GM23338 (cell line): ENCODE measurements at regions not wholly inside any gene's neighbourhood (a gene's known extent, or its start where the extent isn't known, plus 50 kb on each side); places are given as distances from the start of the nearest gene placed in this dataset.

ENCODE experiments used
- ATAC-seq: fragments of 200-7000 bp; cut with Tn5 transposase; 3 replicates; pipeline ENCODE4 v1.9.1; 2020
- DNase-seq: peaks from one replicate; pipeline ENCODE4 v3.0.0-alpha.2; 2015; ENCODE audit warnings: low spot score
- H2AFZ ChIP-seq: fragments of 200-600 bp; sonication (generic); 2 replicates; pipeline ENCODE4 v1.8.0; 2016; ENCODE audit warnings: antibody characterized with exemption, mild to moderate bottlenecking, moderate library complexity
- H3F3A ChIP-seq: fragments of 200-600 bp; sonication (generic); replicated peaks from 2 replicates; pipeline ENCODE4 v1.8.0; 2017; ENCODE audit warnings: antibody characterized with exemption, mixed run types, low read depth
- H3K27ac ChIP-seq: fragments of 200-600 bp; sonication (generic); 2 replicates; pipeline ENCODE4 v1.6.1; 2016; ENCODE audit warnings: low read depth
- H3K27me3 ChIP-seq: fragments of 200-600 bp; sonication (generic); 2 replicates; pipeline ENCODE4 v1.8.0; 2016; ENCODE audit warnings: mild to moderate bottlenecking, mixed run types, moderate library complexity; ENCODE audit not compliant: insufficient read depth
- H3K36me3 ChIP-seq: fragments of 200-600 bp; sonication (generic); 2 replicates; pipeline ENCODE4 v1.8.0; 2016; ENCODE audit warnings: mild to moderate bottlenecking; ENCODE audit not compliant: insufficient read depth
- H3K4me1 ChIP-seq: fragments of 200-600 bp; sonication (generic); 2 replicates; pipeline ENCODE4 v1.8.0; 2016; ENCODE audit warnings: mild to moderate bottlenecking, moderate library complexity; ENCODE audit not compliant: insufficient read depth
- H3K4me2 ChIP-seq: fragments of 200-600 bp; sonication (generic); 2 replicates; pipeline ENCODE4 v1.7.1; 2017; ENCODE audit warnings: mixed run types
- H3K4me3 ChIP-seq: fragments of 200-600 bp; sonication (generic); 2 replicates; pipeline ENCODE4 v1.6.1; 2016; ENCODE audit warnings: mixed run types
- H3K79me2 ChIP-seq: fragments of 200-600 bp; sonication (generic); replicated peaks from 2 replicates; pipeline ENCODE4 v1.8.0; 2017; ENCODE audit warnings: mild to moderate bottlenecking; ENCODE audit not compliant: insufficient read depth
- H3K9me2 ChIP-seq: fragments of 200-600 bp; sonication (generic); 2 replicates; pipeline ENCODE4 v1.8.0; 2017; ENCODE audit not compliant: insufficient read depth
- H4K20me1 ChIP-seq: fragments of 200-600 bp; sonication (generic); replicated peaks from 2 replicates; pipeline ENCODE4 v1.8.0; 2017; ENCODE audit warnings: mild to moderate bottlenecking; ENCODE audit not compliant: insufficient read depth
- H3K27ac Mint-ChIP-seq: 2 replicates; pipeline ENCODE4 v1.8.0; 2020; ENCODE audit warnings: inconsistent platforms, mild to moderate bottlenecking, moderate library complexity, mixed read lengths
- H3K27me3 Mint-ChIP-seq: 3 replicates; pipeline ENCODE4 v1.8.0; 2022; ENCODE audit warnings: low read depth, mild to moderate bottlenecking, moderate library complexity, mixed read lengths, inconsistent platforms; ENCODE audit not compliant: insufficient read depth, poor library complexity
- H3K36me3 Mint-ChIP-seq: 3 replicates; pipeline ENCODE4 v1.8.0; 2021; ENCODE audit warnings: low read depth, mild to moderate bottlenecking, inconsistent platforms, moderate library complexity, mixed read lengths
- H3K4me1 Mint-ChIP-seq: 3 replicates; pipeline ENCODE4 v1.8.0; 2020; ENCODE audit warnings: mild to moderate bottlenecking, inconsistent platforms, mixed read lengths
- H3K4me3 Mint-ChIP-seq: 3 replicates; pipeline ENCODE4 v1.8.0; 2021; ENCODE audit warnings: moderate library complexity, mild to moderate bottlenecking, inconsistent platforms, mixed read lengths
- H3K9me3 Mint-ChIP-seq: 3 replicates; pipeline ENCODE4 v1.8.0; 2020; ENCODE audit warnings: moderate library complexity, mild to moderate bottlenecking, inconsistent platforms, mixed read lengths
- CREB1 ChIP-seq: fragments of 250-450 bp; sonication (Bioruptor Pico); IDR thresholded peaks from 2 replicates; pipeline ENCODE4 v1.5.0; 2020; ENCODE audit warnings: low read depth, mild to moderate bottlenecking, moderate library complexity
- ETS1 ChIP-seq: IDR thresholded peaks from 2 replicates; pipeline ENCODE4 v1.6.1; 2016; ENCODE audit warnings: antibody characterized with exemption
- EZH2 ChIP-seq: fragments of 200-600 bp; sonication (generic); IDR thresholded peaks from one replicate; pipeline ENCODE4 v1.8.0; 2017; ENCODE audit warnings: antibody characterized with exemption, mild to moderate bottlenecking, low read depth; ENCODE audit not compliant: unreplicated experiment
- EZH2phosphoT487 ChIP-seq: fragments of 200-600 bp; sonication (generic); IDR thresholded peaks from one replicate; pipeline ENCODE4 v1.8.1; 2018; ENCODE audit warnings: antibody characterized with exemption; ENCODE audit not compliant: unreplicated experiment
- JUNB ChIP-seq: IDR thresholded peaks from one replicate; pipeline ENCODE4 v1.6.1; 2016; ENCODE audit warnings: antibody characterized with exemption; ENCODE audit not compliant: unreplicated experiment
- NANOG ChIP-seq: IDR thresholded peaks from 2 replicates; pipeline ENCODE4 v1.6.1; 2016; ENCODE audit warnings: antibody characterized with exemption, borderline replicate concordance
- POLR2AphosphoS5 ChIP-seq: IDR thresholded peaks from 2 replicates; pipeline ENCODE4 v1.6.1; 2016; ENCODE audit warnings: antibody characterized with exemption, low read depth
- REST ChIP-seq: IDR thresholded peaks from one replicate; pipeline ENCODE4 v1.6.1; 2018; ENCODE audit warnings: antibody characterized with exemption; ENCODE audit not compliant: unreplicated experiment
- STAT1 ChIP-seq: IDR thresholded peaks from one replicate; pipeline ENCODE4 v1.6.1; 2016; ENCODE audit warnings: antibody characterized with exemption; ENCODE audit not compliant: unreplicated experiment
- ZNF114 ChIP-seq: fragments of 250-450 bp; sonication (Bioruptor Pico); IDR thresholded peaks from 2 replicates; pipeline ENCODE4 v1.5.0; 2020; ENCODE audit warnings: mild to moderate bottlenecking, moderate library complexity
- ZNF331 ChIP-seq: fragments of 250-450 bp; sonication (Bioruptor Pico); IDR thresholded peaks from 2 replicates; pipeline ENCODE4 v1.5.0; 2020; ENCODE audit warnings: low read depth, mild to moderate bottlenecking, moderate library complexity
- TF ChIP-seq, protein P1 (sequence below): fragments of 250-450 bp; sonication (Bioruptor Pico); IDR thresholded peaks from 2 replicates; pipeline ENCODE4 v1.5.0; 2020; ENCODE audit warnings: mild to moderate bottlenecking, moderate library complexity
- TF ChIP-seq, protein P2 (sequence below), 2 experiments: fragments of 200-600 bp in 1 of 2; sonication (generic) in 1 of 2; conservative IDR thresholded peaks; 2 replicates each; pipeline versions ENCODE4 v1.5.1 to v1.6.1; 2016 to 2017; ENCODE audit warnings: antibody characterized with exemption in 2 of 2, low read depth in 2 of 2, mild to moderate bottlenecking in 2 of 2, moderate library complexity in 1 of 2

GRCh38 chr1:14267991-14268390, 330.5 kb upstream of the KAZN start:
- Histone ChIP-seq H3K27ac (no peak overlapping the region), H4K20me1 (no peaks in the 10 kb centered on the region), H3K4me2 (no peak overlapping the region), H3K4me1 (no peaks in the 10 kb centered on the region), H3K4me3 (no peak overlapping the region), H3K36me3 (peaks cover 4% of the 10 kb centered on the region; the same call in 1 of the 2 replicates), H3K9me2 (peaks cover 11% of the 10 kb centered on the region; the same call in 1 of the 2 replicates), H3K79me2 (no peaks in the 10 kb centered on the region), H2AFZ (no peak overlapping the region), H3K27me3 (no peaks in the 10 kb centered on the region), H3F3A (no peaks in the 10 kb centered on the region)
- Mint-ChIP-seq H3K9me3 (peaks cover 6% of the 10 kb centered on the region; the same call in 2 of the 3 replicates), H3K4me1 (peaks cover 4% of the 10 kb centered on the region), H3K27me3 (no peaks in the 10 kb centered on the region), H3K27ac (no peak overlapping the region), H3K36me3 (no peaks in the 10 kb centered on the region), H3K4me3 (no peak overlapping the region)
- no peak for DNase-seq
- no peak for ATAC-seq
- TF ChIP-seq CREB1 = no peak
- no peak for TF ChIP-seq EZH2
- no peak for TF ChIP-seq POLR2AphosphoS5
- TF ChIP-seq, protein P1, sequence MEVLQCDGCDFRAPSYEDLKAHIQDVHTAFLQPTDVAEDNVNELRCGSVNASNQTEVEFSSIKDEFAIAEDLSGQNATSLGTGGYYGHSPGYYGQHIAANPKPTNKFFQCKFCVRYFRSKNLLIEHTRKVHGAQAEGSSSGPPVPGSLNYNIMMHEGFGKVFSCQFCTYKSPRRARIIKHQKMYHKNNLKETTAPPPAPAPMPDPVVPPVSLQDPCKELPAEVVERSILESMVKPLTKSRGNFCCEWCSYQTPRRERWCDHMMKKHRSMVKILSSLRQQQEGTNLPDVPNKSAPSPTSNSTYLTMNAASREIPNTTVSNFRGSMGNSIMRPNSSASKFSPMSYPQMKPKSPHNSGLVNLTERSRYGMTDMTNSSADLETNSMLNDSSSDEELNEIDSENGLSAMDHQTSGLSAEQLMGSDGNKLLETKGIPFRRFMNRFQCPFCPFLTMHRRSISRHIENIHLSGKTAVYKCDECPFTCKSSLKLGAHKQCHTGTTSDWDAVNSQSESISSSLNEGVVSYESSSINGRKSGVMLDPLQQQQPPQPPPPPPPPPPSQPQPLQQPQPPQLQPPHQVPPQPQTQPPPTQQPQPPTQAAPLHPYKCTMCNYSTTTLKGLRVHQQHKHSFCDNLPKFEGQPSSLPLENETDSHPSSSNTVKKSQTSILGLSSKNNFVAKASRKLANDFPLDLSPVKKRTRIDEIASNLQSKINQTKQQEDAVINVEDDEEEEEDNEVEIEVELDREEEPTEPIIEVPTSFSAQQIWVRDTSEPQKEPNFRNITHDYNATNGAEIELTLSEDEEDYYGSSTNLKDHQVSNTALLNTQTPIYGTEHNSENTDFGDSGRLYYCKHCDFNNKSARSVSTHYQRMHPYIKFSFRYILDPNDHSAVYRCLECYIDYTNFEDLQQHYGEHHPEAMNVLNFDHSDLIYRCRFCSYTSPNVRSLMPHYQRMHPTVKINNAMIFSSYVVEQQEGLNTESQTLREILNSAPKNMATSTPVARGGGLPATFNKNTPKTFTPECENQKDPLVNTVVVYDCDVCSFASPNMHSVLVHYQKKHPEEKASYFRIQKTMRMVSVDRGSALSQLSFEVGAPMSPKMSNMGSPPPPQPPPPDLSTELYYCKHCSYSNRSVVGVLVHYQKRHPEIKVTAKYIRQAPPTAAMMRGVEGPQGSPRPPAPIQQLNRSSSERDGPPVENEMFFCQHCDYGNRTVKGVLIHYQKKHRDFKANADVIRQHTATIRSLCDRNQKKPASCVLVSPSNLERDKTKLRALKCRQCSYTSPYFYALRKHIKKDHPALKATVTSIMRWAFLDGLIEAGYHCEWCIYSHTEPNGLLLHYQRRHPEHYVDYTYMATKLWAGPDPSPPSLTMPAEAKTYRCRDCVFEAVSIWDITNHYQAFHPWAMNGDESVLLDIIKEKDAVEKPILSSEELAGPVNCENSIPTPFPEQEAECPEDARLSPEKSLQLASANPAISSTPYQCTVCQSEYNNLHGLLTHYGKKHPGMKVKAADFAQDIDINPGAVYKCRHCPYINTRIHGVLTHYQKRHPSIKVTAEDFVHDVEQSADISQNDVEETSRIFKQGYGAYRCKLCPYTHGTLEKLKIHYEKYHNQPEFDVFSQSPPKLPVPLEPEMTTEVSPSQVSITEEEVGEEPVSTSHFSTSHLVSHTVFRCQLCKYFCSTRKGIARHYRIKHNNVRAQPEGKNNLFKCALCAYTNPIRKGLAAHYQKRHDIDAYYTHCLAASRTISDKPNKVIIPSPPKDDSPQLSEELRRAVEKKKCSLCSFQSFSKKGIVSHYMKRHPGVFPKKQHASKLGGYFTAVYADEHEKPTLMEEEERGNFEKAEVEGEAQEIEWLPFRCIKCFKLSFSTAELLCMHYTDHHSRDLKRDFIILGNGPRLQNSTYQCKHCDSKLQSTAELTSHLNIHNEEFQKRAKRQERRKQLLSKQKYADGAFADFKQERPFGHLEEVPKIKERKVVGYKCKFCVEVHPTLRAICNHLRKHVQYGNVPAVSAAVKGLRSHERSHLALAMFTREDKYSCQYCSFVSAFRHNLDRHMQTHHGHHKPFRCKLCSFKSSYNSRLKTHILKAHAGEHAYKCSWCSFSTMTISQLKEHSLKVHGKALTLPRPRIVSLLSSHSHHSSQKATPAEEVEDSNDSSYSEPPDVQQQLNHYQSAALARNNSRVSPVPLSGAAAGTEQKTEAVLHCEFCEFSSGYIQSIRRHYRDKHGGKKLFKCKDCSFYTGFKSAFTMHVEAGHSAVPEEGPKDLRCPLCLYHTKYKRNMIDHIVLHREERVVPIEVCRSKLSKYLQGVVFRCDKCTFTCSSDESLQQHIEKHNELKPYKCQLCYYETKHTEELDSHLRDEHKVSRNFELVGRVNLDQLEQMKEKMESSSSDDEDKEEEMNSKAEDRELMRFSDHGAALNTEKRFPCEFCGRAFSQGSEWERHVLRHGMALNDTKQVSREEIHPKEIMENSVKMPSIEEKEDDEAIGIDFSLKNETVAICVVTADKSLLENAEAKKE = no peak
- no peak for TF ChIP-seq ZNF331 (CRISPR knock-in tag)
- no peak for TF ChIP-seq JUNB
- no peak for TF ChIP-seq ETS1
- no peak for TF ChIP-seq NANOG
- TF ChIP-seq EZH2phosphoT487 = no peak
- no peak for TF ChIP-seq STAT1
- no peak for TF ChIP-seq ZNF114 (CRISPR knock-in tag)
- TF ChIP-seq, protein P2, sequence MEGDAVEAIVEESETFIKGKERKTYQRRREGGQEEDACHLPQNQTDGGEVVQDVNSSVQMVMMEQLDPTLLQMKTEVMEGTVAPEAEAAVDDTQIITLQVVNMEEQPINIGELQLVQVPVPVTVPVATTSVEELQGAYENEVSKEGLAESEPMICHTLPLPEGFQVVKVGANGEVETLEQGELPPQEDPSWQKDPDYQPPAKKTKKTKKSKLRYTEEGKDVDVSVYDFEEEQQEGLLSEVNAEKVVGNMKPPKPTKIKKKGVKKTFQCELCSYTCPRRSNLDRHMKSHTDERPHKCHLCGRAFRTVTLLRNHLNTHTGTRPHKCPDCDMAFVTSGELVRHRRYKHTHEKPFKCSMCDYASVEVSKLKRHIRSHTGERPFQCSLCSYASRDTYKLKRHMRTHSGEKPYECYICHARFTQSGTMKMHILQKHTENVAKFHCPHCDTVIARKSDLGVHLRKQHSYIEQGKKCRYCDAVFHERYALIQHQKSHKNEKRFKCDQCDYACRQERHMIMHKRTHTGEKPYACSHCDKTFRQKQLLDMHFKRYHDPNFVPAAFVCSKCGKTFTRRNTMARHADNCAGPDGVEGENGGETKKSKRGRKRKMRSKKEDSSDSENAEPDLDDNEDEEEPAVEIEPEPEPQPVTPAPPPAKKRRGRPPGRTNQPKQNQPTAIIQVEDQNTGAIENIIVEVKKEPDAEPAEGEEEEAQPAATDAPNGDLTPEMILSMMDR (conservative IDR thresholded peaks at IDR 0.05; ENCODE audit: low read depth in 2 of 2) = no peak
- no peak for TF ChIP-seq REST
